ENCODE measurements at regions not wholly inside any gene's neighbourhood (a gene's known extent, or its start where the extent isn't known, plus 50 kb on each side); places are given as distances from the start of the nearest gene placed in this dataset.

- no peak for DNase-seq (ENCODE audit: low read depth)
Measured at GRCh38 chr2:17125989-17126620, 392.1 kb downstream of the RAD51AP2 start.

- no peak for DNase-seq (ENCODE audit: low read depth)
Measured at GRCh38 chr2:17124575-17125318, 393.5 kb downstream of the RAD51AP2 start.

GRCh38 chr2:17122887-17123501, 395.2 kb downstream of the RAD51AP2 start:
- no peak for DNase-seq (ENCODE audit: low read depth)

GRCh38 chr2:17115466-17115865, 402.8 kb downstream of the RAD51AP2 start:
- no peak for DNase-seq (ENCODE audit: low read depth)

GRCh38 chr2:17115042-17115441, 403.2 kb downstream of the RAD51AP2 start:
- no peak for DNase-seq (ENCODE audit: low read depth)

- no peak for DNase-seq (ENCODE audit: low read depth)
Measured at GRCh38 chr2:17107871-17108270, 410.4 kb downstream of the RAD51AP2 start.

GRCh38 chr2:17107151-17107550, 411.1 kb downstream of the RAD51AP2 start:
- DNase-seq (ENCODE audit: low read depth): peak; percentile 14

GRCh38 chr2:17106418-17106817, 411.8 kb downstream of the RAD51AP2 start:
- no peak for DNase-seq (ENCODE audit: low read depth)

GRCh38 chr2:17104454-17104853, 413.8 kb downstream of the RAD51AP2 start:
- DNase-seq (ENCODE audit: low read depth): no peak

- DNase-seq (ENCODE audit: low read depth): no peak
Measured at GRCh38 chr2:17101596-17101995, 416.6 kb downstream of the RAD51AP2 start.

- no peak for DNase-seq (ENCODE audit: low read depth)
Measured at GRCh38 chr2:17101091-17101490, 417.1 kb downstream of the RAD51AP2 start.

GRCh38 chr2:17095340-17095739, 422.9 kb downstream of the RAD51AP2 start:
- DNase-seq (ENCODE audit: low read depth): no peak

GRCh38 chr2:17093712-17094111, 424.5 kb downstream of the RAD51AP2 start:
- DNase-seq (ENCODE audit: low read depth): no peak

- no peak for DNase-seq (ENCODE audit: low read depth)
Measured at GRCh38 chr2:17086990-17087389, 421.4 kb upstream of the CYRIA start.

- DNase-seq (ENCODE audit: low read depth): no peak
Measured at GRCh38 chr2:17085546-17086202, 420.0 kb upstream of the CYRIA start.

- DNase-seq (ENCODE audit: low read depth): no peak
Measured at GRCh38 chr2:17084877-17085276, 419.2 kb upstream of the CYRIA start.

- DNase-seq (ENCODE audit: low read depth): no peak
Measured at GRCh38 chr2:17083902-17084301, 418.3 kb upstream of the CYRIA start.

- DNase-seq (ENCODE audit: low read depth): no peak
Measured at GRCh38 chr2:17079262-17079661, 413.6 kb upstream of the CYRIA start.

GRCh38 chr2:17076533-17076932, 410.9 kb upstream of the CYRIA start:
- no peak for DNase-seq (ENCODE audit: low read depth)

GRCh38 chr2:17070711-17071110, 405.1 kb upstream of the CYRIA start:
- no peak for DNase-seq (ENCODE audit: low read depth)

GRCh38 chr2:17069564-17069963, 403.9 kb upstream of the CYRIA start:
- DNase-seq (ENCODE audit: low read depth): no peak

GRCh38 chr2:17068021-17068420, 402.4 kb upstream of the CYRIA start:
- DNase-seq (ENCODE audit: low read depth): no peak

GRCh38 chr2:17065536-17065935, 399.9 kb upstream of the CYRIA start:
- no peak for DNase-seq (ENCODE audit: low read depth)

Measured in fibroblast of the conjunctiva (primary cell).